ENCODE measurements at regions not wholly inside any gene's neighbourhood (a gene's known extent, or its start where the extent isn't known, plus 50 kb on each side); places are given as distances from the start of the nearest gene placed in this dataset.

DNA sequence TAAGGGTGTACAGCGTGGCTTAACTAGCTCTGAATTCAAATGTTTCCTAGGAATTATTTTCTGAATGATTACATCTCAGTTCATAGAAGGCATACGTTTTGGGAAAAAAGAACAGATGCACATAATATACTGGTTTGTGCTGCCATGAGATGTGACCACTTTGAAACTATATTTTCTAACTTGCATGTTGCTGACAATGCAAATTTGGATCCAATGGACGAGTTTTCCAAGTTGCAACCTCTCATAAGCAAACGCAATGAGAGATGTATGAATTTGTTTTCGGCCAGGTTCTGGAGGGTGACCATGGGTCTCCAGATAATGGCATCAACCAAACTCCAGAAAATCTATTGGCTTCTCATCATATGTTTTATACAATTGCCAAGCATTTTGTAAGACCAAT is 1445.4 kb downstream of the AACS start:
- TF ChIP-seq, protein P1, sequence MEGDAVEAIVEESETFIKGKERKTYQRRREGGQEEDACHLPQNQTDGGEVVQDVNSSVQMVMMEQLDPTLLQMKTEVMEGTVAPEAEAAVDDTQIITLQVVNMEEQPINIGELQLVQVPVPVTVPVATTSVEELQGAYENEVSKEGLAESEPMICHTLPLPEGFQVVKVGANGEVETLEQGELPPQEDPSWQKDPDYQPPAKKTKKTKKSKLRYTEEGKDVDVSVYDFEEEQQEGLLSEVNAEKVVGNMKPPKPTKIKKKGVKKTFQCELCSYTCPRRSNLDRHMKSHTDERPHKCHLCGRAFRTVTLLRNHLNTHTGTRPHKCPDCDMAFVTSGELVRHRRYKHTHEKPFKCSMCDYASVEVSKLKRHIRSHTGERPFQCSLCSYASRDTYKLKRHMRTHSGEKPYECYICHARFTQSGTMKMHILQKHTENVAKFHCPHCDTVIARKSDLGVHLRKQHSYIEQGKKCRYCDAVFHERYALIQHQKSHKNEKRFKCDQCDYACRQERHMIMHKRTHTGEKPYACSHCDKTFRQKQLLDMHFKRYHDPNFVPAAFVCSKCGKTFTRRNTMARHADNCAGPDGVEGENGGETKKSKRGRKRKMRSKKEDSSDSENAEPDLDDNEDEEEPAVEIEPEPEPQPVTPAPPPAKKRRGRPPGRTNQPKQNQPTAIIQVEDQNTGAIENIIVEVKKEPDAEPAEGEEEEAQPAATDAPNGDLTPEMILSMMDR (IDR thresholded peaks at IDR 0.05) = no peak
- no peak for TF ChIP-seq POLR2A (IDR thresholded peaks at IDR 0.05)
- no peaks in the 10 kb centered on the region for H3K9me3 ChIP-seq

GRCh38 chr12:126512916-126513913 is 1448.0 kb downstream of the AACS start:
- Histone ChIP-seq H3K4me1 (no peaks in the 10 kb centered on the region), H3K27me3 (no peaks in the 10 kb centered on the region), H3K27ac (no peak overlapping the region), H3K4me3 (no peak overlapping the region), H3K36me3 (no peaks in the 10 kb centered on the region), H3K9me3 (no peaks in the 10 kb centered on the region)
- no peak for DNase-seq
- TF ChIP-seq, protein P1 (IDR thresholded peaks at IDR 0.05) = no peak
- TF ChIP-seq POLR2A (IDR thresholded peaks at IDR 0.05) = no peak

More for the DNA sequence above, 1445.4 kb downstream of the AACS start:
- no peak overlapping the region for H3K27ac ChIP-seq
- no peaks in the 10 kb centered on the region for H3K36me3 ChIP-seq
- DNase-seq = no peak
- H3K4me1 ChIP-seq = no peaks in the 10 kb centered on the region
- H3K27me3 ChIP-seq = no peaks in the 10 kb centered on the region
- H3K4me3 ChIP-seq = no peak overlapping the region

GRCh38 chr12:126518596-126519200 is 1453.5 kb downstream of the AACS start:
- Histone ChIP-seq H3K9me3 (no peaks in the 10 kb centered on the region), H3K27me3 (no peaks in the 10 kb centered on the region), H3K27ac (no peak overlapping the region), H3K4me3 (no peak overlapping the region), H3K4me1 (no peaks in the 10 kb centered on the region), H3K36me3 (no peaks in the 10 kb centered on the region)
- no peak for DNase-seq
- no peak for TF ChIP-seq POLR2A (IDR thresholded peaks at IDR 0.05)
- TF ChIP-seq, protein P1 (IDR thresholded peaks at IDR 0.05) = no peak

- Histone ChIP-seq H3K36me3 (no peaks in the 10 kb centered on the region), H3K9me3 (no peaks in the 10 kb centered on the region), H3K27me3 (no peaks in the 10 kb centered on the region), H3K4me3 (no peak overlapping the region), H3K4me1 (no peaks in the 10 kb centered on the region), H3K27ac (no peak overlapping the region)
- no peak for DNase-seq
- TF ChIP-seq POLR2A (IDR thresholded peaks at IDR 0.05) = no peak
- TF ChIP-seq, protein P1 (IDR thresholded peaks at IDR 0.05) = no peak
Observed at GRCh38 chr12:126519833-126520232, 1454.6 kb downstream of the AACS start.

DNA sequence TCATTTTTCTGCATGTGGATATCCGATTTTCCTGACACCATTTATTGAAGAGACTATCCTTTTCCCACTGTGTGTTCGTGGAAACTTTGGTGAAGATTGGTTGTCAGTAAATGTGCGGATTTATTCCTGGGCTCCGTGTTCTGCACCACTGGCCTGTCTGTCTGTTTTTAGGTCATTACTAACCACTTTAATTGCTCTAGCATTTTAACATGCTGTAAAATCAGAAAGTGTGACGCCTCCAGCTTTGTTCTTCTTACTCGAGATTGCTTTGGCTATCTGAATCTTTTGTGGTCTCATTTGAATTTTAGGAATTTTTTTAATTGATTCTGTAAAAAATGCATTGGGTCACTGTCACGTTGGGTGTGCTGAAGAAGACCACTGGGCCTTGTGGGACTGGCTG is 1458.7 kb downstream of the AACS start:
- Histone ChIP-seq H3K36me3 (no peaks in the 10 kb centered on the region), H3K27me3 (no peaks in the 10 kb centered on the region), H3K9me3 (no peaks in the 10 kb centered on the region), H3K4me3 (no peak overlapping the region), H3K27ac (no peak overlapping the region), H3K4me1 (no peaks in the 10 kb centered on the region)
- TF ChIP-seq, protein P1 (IDR thresholded peaks at IDR 0.05) = no peak
- no peak for TF ChIP-seq POLR2A (IDR thresholded peaks at IDR 0.05)
- DNase-seq = no peak
